GM21528 (cell line): ENCODE measurements at regions not wholly inside any gene's neighbourhood (a gene's known extent, or its start where the extent isn't known, plus 50 kb on each side); places are given as distances from the start of the nearest gene placed in this dataset.

ENCODE experiments used
- ATAC-seq: cut with Tn5 transposase; IDR thresholded peaks from one replicate; pipeline ENCODE4 v1.9.1; 2021; ENCODE audit warnings: mild to moderate bottlenecking, moderate library complexity; ENCODE audit not compliant: unreplicated experiment, low FRiP score

- no peak for ATAC-seq
Measured at GRCh38 chr11:27783701-27784355, 83.6 kb upstream of the BDNF start.

GRCh38 chr11:27777033-27777432 lies 76.8 kb upstream of the BDNF start:
- no peak for ATAC-seq

GRCh38 chr11:27773884-27774283 lies 73.6 kb upstream of the BDNF start:
- ATAC-seq = no peak

DNA sequence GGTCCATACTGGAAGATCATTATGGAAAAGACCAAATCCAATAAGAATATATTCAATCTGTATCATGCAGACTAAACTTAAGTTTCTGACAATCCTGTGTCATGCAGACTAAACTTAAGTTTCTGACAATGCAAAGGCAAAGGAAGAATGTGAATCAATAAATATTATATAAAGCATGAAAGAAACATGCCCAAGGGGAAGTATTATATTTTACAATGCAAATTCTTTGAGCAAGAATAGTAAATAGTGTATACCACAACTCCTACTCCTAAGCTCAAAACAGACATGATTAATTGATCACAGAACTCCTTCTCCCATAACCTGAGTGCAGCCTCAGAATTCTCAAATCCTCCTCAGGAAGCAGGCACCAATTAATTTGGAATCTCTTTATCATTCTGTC lies 71.3 kb upstream of the BDNF start:
- no peak for ATAC-seq

DNA sequence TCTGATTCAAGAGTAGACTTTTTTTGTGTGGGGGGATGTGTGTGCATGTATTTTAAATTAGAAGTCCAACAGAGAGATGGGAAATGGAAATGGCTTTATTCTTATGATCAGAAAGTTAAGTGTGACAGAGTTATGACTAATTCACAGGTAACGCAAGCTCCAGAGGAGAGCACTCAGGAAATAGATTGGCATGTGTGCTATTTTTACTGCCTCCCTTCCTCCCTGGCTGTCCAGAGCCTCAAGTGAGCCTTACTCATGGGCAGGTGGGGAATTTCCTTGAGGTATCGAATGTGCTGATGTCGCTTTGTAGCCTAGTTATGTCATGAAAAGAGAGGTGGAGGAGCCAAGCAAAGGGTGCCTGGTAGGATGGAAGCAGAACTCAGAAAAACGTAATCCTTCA lies 70.3 kb upstream of the BDNF start:
- no peak for ATAC-seq

DNA sequence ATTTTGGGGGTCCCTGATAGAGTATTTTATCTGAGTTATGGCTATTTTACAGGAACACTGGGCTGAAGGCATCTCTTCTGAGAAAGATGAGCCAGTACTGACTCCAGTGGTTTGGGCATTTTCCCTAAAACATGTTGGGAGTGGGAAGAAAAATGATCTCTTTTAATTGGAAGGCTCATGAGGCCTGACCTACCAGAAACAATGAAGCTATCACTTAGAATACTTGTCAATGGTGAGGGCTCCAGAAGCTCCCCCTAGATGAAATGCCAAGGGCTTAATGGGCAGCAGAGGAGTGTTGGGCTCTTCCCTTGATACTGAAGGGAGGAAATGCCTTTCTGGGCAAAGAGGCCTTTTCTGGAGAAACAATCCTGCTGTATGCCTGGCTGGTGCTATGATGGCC lies 63.5 kb upstream of the BDNF start:
- no peak for ATAC-seq

GRCh38 chr11:27761356-27761755 lies 61.1 kb upstream of the BDNF start:
- ATAC-seq = no peak

DNA sequence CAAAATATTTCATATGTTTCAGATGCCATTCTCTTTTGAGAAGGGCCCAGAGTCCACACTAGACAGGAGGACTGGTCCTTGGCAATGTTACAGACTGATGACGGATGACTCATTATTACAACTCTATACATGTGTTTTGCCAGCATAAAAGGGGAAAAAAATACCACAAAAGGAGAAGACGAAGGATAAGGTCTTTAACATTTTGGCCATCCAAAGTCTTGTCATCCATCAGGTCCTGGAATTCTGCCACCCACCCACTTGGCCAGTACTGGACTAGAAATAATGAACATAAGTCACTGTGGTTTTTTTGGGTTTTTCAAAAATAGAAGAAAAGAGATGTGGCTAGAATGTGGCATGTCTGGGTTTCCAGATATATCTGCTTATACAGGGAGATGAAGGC lies 57.7 kb upstream of the BDNF start:
- ATAC-seq = no peak

- ATAC-seq = no peak
Measured at GRCh38 chr11:27754035-27755017, 54.1 kb upstream of the BDNF start.
